ENCODE measurements at regions not wholly inside any gene's neighbourhood (a gene's known extent, or its start where the extent isn't known, plus 50 kb on each side); places are given as distances from the start of the nearest gene placed in this dataset.
"Not testable (repeated sequence)": the region's sequence is repeated elsewhere in the genome, so short reads cannot be mapped to it uniquely, and the experiment has no call there.

- DNase-seq (ENCODE audit: low spot score in 2 of 2) (no peak), ATAC-seq (no peak)
- no peaks in the 10 kb centered on the region for H3K9me3 Mint-ChIP-seq
- no peaks in the 10 kb centered on the region for H3K36me3 Mint-ChIP-seq
- H3K27ac Mint-ChIP-seq, result no peak overlapping the region
Measured at GRCh38 chr5:86671536-86671935, 53.8 kb downstream of the COX7C start.

GRCh38 chr5:86674069-86674468, 56.3 kb downstream of the COX7C start:
- no peak for ATAC-seq
- no peak overlapping the region for H3K27ac Mint-ChIP-seq
- DNase-seq (ENCODE audit: low spot score in 2 of 2), result no peak

DNA sequence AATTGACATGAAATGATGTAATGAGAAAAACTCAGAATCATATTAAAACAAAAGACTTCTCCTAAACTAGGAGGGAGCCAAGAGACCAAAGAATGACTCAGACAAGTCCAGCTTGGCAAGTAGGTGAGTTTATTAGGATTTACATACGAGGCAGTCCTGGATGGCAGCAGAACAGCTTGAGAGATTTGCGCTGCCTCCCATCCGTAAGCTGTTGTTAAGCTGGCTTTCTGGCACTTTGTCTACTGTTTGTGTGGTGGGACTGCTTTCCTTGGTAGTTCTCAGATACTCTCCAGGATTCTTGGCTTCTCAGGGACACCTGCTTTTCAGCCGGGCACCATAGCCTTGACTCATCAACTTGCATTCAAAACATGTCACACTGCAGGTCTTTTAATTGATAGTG, 57.6 kb downstream of the COX7C start:
- DNase-seq (ENCODE audit: low spot score in 2 of 2), result no peak
- no peak overlapping the region for H3K27ac Mint-ChIP-seq
- no peak for ATAC-seq
- no peaks in the 10 kb centered on the region for H3K9me3 Mint-ChIP-seq
- no peaks in the 10 kb centered on the region for H3K36me3 Mint-ChIP-seq

More at GRCh38 chr5:86674069-86674468, 56.3 kb downstream of the COX7C start:
- Mint-ChIP-seq H3K9me3 (no peaks in the 10 kb centered on the region), H3K36me3 (no peaks in the 10 kb centered on the region)

DNA sequence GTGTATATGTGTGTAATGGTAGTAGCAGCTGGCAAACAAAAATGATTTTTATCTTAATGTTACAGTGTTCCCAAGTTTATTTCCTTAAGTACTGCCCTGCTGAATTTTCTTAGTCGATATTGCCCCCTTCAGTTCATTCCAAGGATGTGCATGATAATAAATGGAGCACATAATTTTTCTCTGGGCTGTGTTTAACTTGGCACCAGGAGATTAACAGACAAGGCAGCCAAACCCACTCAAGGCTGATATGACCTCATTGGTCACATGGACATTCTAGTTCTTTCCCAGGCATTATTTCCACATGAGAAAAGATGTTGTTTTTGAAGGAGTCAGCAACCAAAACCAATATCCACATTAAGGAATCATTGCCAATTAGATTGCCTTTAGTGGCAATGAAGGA, 61.8 kb downstream of the COX7C start:
- ATAC-seq, result peak in 1 of 2 donors; percentile 61
- H3K36me3 Mint-ChIP-seq, result no peaks in the 10 kb centered on the region
- DNase-seq (ENCODE audit: low spot score in 2 of 2), result no peak
- no peaks in the 10 kb centered on the region for H3K9me3 Mint-ChIP-seq
- H3K27ac Mint-ChIP-seq, result no peak overlapping the region

DNA sequence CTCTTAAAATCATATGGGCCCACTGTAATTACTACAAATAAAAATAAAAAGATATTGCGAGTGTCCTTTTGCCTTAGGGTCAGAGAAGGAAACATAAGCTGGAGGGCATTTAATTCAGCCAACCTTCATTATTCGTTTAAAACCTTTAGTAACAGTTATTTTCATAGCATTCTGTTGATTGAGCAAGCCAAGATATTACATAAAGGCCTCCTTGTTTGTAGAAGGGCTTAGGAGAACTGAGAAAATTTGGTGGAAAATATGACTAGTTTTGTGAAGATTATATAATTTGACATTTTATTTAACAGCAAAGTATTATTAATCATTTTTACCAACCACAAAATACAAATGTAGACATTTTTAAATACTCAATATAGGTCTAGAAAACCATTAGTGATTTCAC, 62.2 kb downstream of the COX7C start:
- DNase-seq (ENCODE audit: low spot score in 2 of 2) (no peak), ATAC-seq (no peak)
- Mint-ChIP-seq H3K36me3 (no peaks in the 10 kb centered on the region), H3K9me3 (no peaks in the 10 kb centered on the region), H3K27ac (no peak overlapping the region)

DNA sequence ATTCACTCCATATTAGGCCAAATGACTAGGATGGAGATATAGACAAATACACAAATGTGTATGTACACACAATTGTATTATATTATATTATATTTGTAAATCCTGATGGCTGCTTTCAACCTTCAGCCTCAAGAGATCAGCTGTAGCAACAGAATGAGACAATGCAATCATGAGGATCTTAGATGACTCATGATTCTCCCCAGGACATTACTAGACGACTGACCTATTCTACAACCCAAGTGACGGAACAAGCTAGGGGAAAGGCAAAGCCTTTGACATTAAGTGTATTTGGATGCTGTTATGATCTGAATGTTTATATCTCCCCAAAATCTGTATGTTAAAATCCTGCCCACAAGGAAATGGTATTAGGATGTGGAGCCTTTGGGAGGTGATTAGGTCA, 66.5 kb downstream of the COX7C start:
- no peak for ATAC-seq
- Mint-ChIP-seq H3K9me3 (no peaks in the 10 kb centered on the region), H3K27ac (no peak overlapping the region), H3K36me3 (no peaks in the 10 kb centered on the region)
- DNase-seq (ENCODE audit: low spot score in 2 of 2), result no peak

DNA sequence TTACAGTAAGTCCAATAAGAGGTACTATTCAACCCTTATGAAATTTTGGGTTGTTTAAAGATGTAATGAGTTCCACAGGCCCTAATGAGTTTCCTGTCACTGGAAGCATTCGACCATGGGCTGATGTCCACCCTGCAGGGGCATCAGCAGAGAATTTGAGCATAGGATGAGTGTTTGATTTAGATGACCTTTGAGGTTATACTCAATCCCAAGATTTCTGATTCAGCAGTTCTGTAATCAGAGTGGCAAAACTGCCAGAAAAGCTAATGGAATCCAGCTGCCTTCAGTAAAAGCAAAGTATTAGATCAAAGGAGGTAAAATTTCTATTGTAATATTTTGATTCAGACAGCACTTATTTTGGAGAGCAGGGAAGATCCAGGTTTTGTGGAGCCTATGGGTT, 68.3 kb downstream of the COX7C start:
- no peak for DNase-seq (ENCODE audit: low spot score in 2 of 2)
- H3K27ac Mint-ChIP-seq, result no peak overlapping the region
- H3K9me3 Mint-ChIP-seq, result no peaks in the 10 kb centered on the region
- no peak for ATAC-seq
- H3K36me3 Mint-ChIP-seq, result no peaks in the 10 kb centered on the region

DNA sequence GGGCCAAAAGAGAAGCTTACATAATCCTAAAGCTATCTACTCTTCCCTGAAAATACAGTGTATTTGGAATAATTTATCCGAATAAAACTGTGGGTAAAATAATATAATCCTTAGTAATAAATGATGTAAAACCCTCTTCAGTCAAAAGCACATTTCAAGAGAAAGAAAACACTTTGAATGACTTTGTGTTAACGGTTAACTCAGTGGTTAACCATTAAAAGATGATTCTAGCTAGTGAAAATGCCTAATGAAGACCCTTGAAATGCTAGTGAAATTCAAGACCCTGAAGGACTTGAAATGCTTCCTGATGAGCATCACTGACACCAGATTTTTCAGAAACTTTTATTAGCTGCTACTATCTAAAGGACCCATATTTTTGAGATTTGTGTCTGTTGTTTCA, 70.7 kb downstream of the COX7C start:
- no peak overlapping the region for H3K27ac Mint-ChIP-seq
- H3K9me3 Mint-ChIP-seq, result no peaks in the 10 kb centered on the region
- ATAC-seq, result no peak
- no peaks in the 10 kb centered on the region for H3K36me3 Mint-ChIP-seq
- DNase-seq (ENCODE audit: low spot score in 2 of 2), result no peak

- Mint-ChIP-seq H3K27ac (no peak overlapping the region), H3K9me3 (no peaks in the 10 kb centered on the region), H3K36me3 (no peaks in the 10 kb centered on the region)
- no peak for ATAC-seq
- no peak for DNase-seq (ENCODE audit: low spot score in 2 of 2)
Measured at GRCh38 chr5:86689103-86689729, 71.5 kb downstream of the COX7C start.

DNA sequence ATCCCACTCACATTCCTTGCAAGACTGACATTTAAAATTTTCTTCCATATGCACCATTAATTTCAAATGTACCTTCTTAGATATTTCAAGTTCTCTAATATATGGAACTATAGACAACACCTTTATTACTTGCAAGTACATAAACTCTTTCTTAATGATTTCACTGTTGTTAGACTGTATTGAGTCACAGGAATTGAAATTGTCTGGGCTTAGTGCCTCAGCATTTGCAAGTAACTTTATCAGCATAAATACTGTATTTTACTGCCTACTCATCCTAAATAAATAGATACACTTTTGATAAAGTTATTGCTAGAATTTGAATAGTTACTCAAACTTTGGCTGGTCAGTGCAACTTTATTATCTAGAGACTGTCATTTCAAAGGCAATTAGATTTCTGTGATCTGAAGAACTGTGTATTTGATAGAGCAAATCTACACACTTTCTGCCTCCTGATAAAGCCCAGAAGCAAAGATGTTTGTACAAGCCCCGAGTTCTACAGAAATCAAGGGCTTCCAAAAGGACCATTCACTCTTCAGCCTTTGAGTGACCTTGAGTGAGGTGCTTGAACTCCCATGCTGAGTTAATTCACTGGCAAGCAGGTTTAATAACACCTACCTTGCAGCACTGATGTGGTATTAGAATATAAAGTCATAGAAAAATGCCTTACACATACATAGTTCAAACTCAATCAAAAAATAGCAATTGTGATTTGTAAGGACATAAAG, 91.6 kb downstream of the COX7C start:
- Mint-ChIP-seq H3K36me3 (no peaks in the 10 kb centered on the region), H3K27ac (no peak overlapping the region), H3K9me3 (no peaks in the 10 kb centered on the region)
- no peak for ATAC-seq
- DNase-seq (ENCODE audit: low spot score in 2 of 2), result no peak

DNA sequence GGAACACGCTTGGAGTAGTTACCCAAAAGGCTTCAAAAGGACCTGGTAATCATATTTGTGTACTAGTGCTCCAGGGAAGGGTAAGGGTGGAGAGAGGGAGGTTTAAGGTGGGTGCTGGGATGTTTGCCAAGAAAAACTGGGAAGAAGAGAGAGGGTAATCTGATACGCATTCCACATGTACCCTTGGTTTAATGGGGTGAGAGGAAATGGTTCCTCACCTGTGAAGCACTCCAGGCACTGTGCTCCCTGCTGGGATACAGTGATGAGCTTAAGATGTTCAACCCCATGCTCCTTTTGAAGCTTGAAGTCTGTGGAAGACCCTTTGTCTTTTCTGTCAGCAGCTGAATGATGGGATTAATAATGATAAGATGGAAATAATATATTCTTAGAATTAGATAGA, 98.4 kb downstream of the COX7C start:
- ATAC-seq (no peak), DNase-seq (ENCODE audit: low spot score in 2 of 2) (no peak)
- Mint-ChIP-seq H3K36me3 (no peaks in the 10 kb centered on the region), H3K9me3 (no peaks in the 10 kb centered on the region), H3K27ac (no peak overlapping the region)

DNA sequence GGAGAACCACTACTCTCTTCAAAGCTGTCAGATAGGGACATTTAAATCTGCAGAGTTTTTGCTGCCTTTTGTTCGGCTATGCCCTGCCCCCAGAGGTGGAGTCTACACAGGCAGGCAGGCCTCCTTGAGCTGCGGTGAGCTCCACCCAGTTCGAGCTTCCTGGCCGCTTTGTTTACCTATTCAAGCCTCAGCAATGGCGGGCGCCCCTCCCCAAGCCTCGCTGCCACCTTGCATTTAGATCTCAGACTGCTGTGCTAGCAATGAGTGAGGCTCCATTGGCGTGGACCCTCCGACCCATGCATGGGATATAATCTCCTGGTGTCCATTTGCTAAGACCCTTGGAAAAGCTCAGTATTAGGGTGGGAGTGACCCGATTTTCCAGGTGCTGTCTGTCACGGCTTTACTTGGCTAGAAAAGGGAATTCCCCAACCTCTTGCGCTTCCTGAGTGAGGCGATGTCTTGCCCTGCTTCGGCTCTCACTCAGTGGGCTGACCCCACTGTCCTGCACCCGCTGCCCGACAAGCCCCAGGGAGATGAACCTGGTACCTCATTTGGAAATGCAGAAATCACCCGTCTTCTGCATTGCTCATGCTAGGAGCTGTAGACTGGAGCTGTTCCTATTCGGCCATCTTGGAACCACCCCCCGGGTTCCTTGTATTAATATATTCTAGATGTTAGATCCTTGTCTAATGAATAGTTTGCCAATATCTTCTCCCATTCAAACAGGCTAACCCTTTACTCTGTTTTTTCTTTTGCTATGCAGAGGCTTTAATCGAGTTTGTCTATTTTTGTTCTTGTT, 113.8 kb downstream of the COX7C start:
- not testable (repeated sequence) for DNase-seq (ENCODE audit: low spot score in 2 of 2); ATAC-seq; H3K27ac Mint-ChIP-seq
- peaks cover 8 to 15% of the 10 kb centered on the region in 2 donors for H3K36me3 Mint-ChIP-seq
- peaks cover 13 to 30% of the 10 kb centered on the region in 2 donors for H3K9me3 Mint-ChIP-seq

GRCh38 chr5:86735370-86735769, 117.6 kb downstream of the COX7C start:
- H3K36me3 Mint-ChIP-seq, result peaks cover 0 to 7% of the 10 kb centered on the region in 2 donors

DNA sequence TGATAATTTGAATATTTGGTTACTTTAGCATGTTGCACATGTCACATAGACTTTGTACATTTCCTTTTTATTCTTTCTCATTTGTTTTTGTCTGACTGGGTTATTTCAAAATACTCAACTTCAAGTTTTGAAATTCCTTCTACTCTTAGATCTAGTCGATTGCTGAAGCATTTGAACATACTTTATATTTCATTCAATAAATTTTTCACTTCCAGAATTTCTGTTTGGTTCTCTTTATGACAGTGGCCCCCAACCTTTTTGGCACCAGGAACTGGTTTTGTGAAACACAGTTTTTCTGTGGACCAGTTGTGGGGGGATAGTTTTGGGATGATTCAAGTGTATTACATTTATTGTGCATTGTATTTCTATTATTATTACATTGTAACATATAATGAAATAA, 119.8 kb downstream of the COX7C start:
- ATAC-seq (no peak), DNase-seq (ENCODE audit: low spot score in 2 of 2) (no peak)
- Mint-ChIP-seq H3K9me3 (peaks cover 5 to 18% of the 10 kb centered on the region in 2 donors), H3K27ac (no peak overlapping the region), H3K36me3 (no peaks in the 10 kb centered on the region)

More at GRCh38 chr5:86735370-86735769, 117.6 kb downstream of the COX7C start:
- Mint-ChIP-seq H3K9me3 (peaks cover 5 to 26% of the 10 kb centered on the region in 2 donors), H3K27ac (no peak overlapping the region)
- ATAC-seq (no peak), DNase-seq (ENCODE audit: low spot score in 2 of 2) (no peak)

DNA sequence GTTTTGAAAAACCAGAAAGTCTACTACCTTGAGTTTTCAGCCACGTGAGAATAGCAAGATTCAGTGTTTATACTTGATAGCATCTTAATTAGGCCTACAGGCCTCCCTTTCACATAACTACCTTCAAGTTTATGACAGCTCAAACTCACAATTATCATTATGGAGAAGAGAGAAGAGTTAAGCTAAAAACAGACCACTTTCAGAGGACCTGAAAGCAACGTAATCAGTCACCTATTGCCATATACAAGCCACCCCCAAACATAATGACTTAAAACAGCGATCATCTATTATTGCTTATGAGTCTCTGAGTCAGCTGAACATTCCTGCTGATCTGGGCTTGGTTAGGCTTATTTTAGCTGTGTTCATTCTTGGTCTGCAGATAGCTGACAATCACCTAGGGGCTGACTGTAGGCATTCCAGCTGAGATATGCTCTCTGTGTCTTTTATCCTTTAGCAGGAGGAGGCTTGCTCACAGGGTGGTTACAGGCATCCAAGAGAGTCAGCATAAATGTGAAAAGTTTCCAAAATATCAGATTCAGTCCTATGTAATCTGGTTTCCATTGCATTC, 130.9 kb downstream of the COX7C start:
- no peak overlapping the region for H3K27ac Mint-ChIP-seq
- ATAC-seq, result no peak
- DNase-seq (ENCODE audit: low spot score in 2 of 2), result no peak
- no peaks in the 10 kb centered on the region for H3K36me3 Mint-ChIP-seq
- H3K9me3 Mint-ChIP-seq, result no peaks in the 10 kb centered on the region

DNA sequence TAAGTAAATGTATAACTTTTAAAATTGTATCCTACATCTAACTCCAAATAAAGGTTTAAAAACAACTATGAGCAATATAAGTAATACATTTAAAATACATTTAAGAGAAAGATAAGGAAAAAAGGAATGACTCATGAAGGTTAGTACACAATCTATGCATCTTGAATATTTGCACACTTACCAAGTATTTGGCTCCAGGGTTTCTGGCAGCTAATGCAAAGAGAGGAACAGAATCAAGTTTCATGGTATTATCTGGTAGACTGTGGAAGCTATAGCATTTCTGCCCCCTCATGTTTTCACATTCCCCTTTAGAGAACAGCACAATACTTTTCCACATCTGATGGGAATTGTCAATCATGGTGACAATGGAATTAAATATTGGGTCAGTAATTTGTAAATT, 132.1 kb downstream of the COX7C start:
- Mint-ChIP-seq H3K9me3 (no peaks in the 10 kb centered on the region), H3K36me3 (no peaks in the 10 kb centered on the region), H3K27ac (no peak overlapping the region)
- ATAC-seq, result no peak
- no peak for DNase-seq (ENCODE audit: low spot score in 2 of 2)

DNA sequence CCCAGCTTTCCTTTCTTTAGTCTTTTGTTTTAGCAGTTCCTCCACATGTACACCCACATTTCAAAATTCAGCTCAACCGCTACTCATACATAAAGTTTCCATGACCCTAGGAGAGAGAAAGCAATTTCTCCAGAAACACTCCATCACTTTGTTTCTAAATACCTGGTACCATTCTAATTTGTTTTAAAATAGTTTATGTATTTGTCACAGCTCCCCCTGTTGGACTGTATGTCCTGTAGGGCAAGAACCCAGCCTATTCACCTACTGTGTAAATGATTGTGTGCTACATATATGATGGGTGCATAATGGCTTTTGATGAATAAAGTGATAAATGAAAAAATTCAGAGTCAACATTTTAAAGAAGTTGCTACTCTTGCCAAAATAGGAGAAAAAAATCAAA, 139.1 kb downstream of the COX7C start:
- Mint-ChIP-seq H3K27ac (no peak overlapping the region), H3K36me3 (no peaks in the 10 kb centered on the region), H3K9me3 (peaks cover 3 to 7% of the 10 kb centered on the region in 2 donors)
- DNase-seq (ENCODE audit: low spot score in 2 of 2), result no peak
- no peak for ATAC-seq

Data from activated naive CD4-positive, alpha-beta T cell treated with anti-CD3 and anti-CD28 coated beads, Interleukin-2, amount 50 U/mL, for 72 hours (primary cell).